Loucy (cell line): ENCODE measurements at regions not wholly inside any gene's neighbourhood (a gene's known extent, or its start where the extent isn't known, plus 50 kb on each side); places are given as distances from the start of the nearest gene placed in this dataset.

Experiments used
- H2AFZ ChIP-seq: fragments of 200-600 bp; sonication (generic); 2 replicates; pipeline ENCODE4 v1.6.0; 2016; ENCODE audit warnings: antibody characterized with exemption, mild to moderate bottlenecking, low read length, moderate library complexity
- H3F3A ChIP-seq: fragments of 200-600 bp; 2 replicates; pipeline ENCODE4 v1.6.0; 2016; ENCODE audit warnings: antibody characterized with exemption, low read depth, mild to moderate bottlenecking
- H3K27me3 ChIP-seq: fragments of 200-600 bp; sonication (generic); 2 replicates; pipeline ENCODE4 v1.6.1; 2014; ENCODE audit warnings: low read length, mild to moderate bottlenecking; ENCODE audit not compliant: insufficient read depth, poor library complexity, severe bottlenecking
- H3K36me3 ChIP-seq: fragments of 200-600 bp; sonication (generic); 2 replicates; pipeline ENCODE4 v1.6.1; 2016; ENCODE audit warnings: low read length; ENCODE audit not compliant: insufficient read depth
- H3K4me1 ChIP-seq: fragments of 200-600 bp; sonication (generic); 2 replicates; pipeline ENCODE4 v1.5.1; 2014; ENCODE audit warnings: low read length, mild to moderate bottlenecking; ENCODE audit not compliant: insufficient read depth, poor library complexity, severe bottlenecking
- H3K4me2 ChIP-seq: fragments of 200-600 bp; sonication (generic); 2 replicates; pipeline ENCODE4 v1.6.0; 2014; ENCODE audit warnings: antibody characterized with exemption, low read length, low read depth, mild to moderate bottlenecking; ENCODE audit not compliant: poor library complexity, severe bottlenecking
- H3K4me3 ChIP-seq: fragments of 200-600 bp; sonication (generic); 2 replicates; pipeline ENCODE4 v1.5.1; 2014; ENCODE audit warnings: low read length, mild to moderate bottlenecking, mixed read lengths; ENCODE audit not compliant: poor library complexity, severe bottlenecking
- H3K79me2 ChIP-seq: fragments of 200-600 bp; sonication (generic); 2 replicates; pipeline ENCODE4 v1.6.1; 2014; ENCODE audit warnings: low read length; ENCODE audit not compliant: insufficient read depth
- H3K9ac ChIP-seq: fragments of 200-600 bp; sonication (generic); 2 replicates; pipeline ENCODE4 v1.6.0; 2014; ENCODE audit warnings: mild to moderate bottlenecking, low read depth, low read length, moderate library complexity; ENCODE audit not compliant: poor library complexity, severe bottlenecking
- H3K9me2 ChIP-seq: fragments of 200-600 bp; sonication (generic); replicated peaks from 2 replicates; pipeline ENCODE4 v1.6.1; 2016; ENCODE audit warnings: low read depth, low read length, mixed read lengths
- H3K9me3 ChIP-seq: fragments of 200-600 bp; sonication (generic); 2 replicates; pipeline ENCODE4 v1.6.1; 2014; ENCODE audit warnings: mild to moderate bottlenecking, antibody characterized with exemption, low read length, low read depth; ENCODE audit not compliant: insufficient read depth
- H4K20me1 ChIP-seq: fragments of 200-600 bp; sonication (generic); 2 replicates; pipeline ENCODE4 v1.6.0; 2014; ENCODE audit warnings: antibody characterized with exemption, low read length, mild to moderate bottlenecking; ENCODE audit not compliant: insufficient read depth, poor library complexity, severe bottlenecking
- CTCF ChIP-seq: fragments of 200-600 bp; sonication (generic); conservative IDR thresholded peaks from 2 replicates; pipeline ENCODE4 v1.5.1; 2014; ENCODE audit warnings: mild to moderate bottlenecking, antibody characterized with exemption, low read length
- EZH2phosphoT487 ChIP-seq: fragments of 200-600 bp; IDR thresholded peaks from 2 replicates; pipeline ENCODE4 v1.6.1; 2018; ENCODE audit warnings: antibody characterized with exemption, mild to moderate bottlenecking, moderate library complexity, borderline replicate concordance

- Histone ChIP-seq H3K36me3 (no peaks in the 10 kb centered on the region), H3K4me2 (no peak overlapping the region), H3K9me3 (no peaks in the 10 kb centered on the region), H3K4me3 (no peak overlapping the region), H3K79me2 (no peaks in the 10 kb centered on the region), H3K4me1 (no peaks in the 10 kb centered on the region), H2AFZ (no peak overlapping the region), H3F3A (no peaks in the 10 kb centered on the region), H4K20me1 (no peaks in the 10 kb centered on the region), H3K9me2 (no peaks in the 10 kb centered on the region), H3K9ac (no peak overlapping the region), H3K27me3 (no peaks in the 10 kb centered on the region)
- no peak for TF ChIP-seq EZH2phosphoT487
- no peak for TF ChIP-seq CTCF
These were observed 139.0 kb upstream of the ETAA1 start for GRCh38 chr2:67258122-67258521.

GRCh38 chr2:67258831-67259230 is 138.3 kb upstream of the ETAA1 start:
- Histone ChIP-seq H3K9ac (no peak overlapping the region), H3K4me1 (no peaks in the 10 kb centered on the region), H3K4me2 (no peak overlapping the region), H4K20me1 (no peaks in the 10 kb centered on the region), H3K27me3 (no peaks in the 10 kb centered on the region), H3K9me3 (no peaks in the 10 kb centered on the region), H2AFZ (no peak overlapping the region), H3F3A (no peaks in the 10 kb centered on the region), H3K36me3 (no peaks in the 10 kb centered on the region), H3K9me2 (no peaks in the 10 kb centered on the region), H3K79me2 (no peaks in the 10 kb centered on the region), H3K4me3 (no peak overlapping the region)
- TF ChIP-seq CTCF (no peak), EZH2phosphoT487 (no peak)

- Histone ChIP-seq H3K79me2 (no peaks in the 10 kb centered on the region), H3K4me3 (no peak overlapping the region), H2AFZ (no peak overlapping the region), H3F3A (no peaks in the 10 kb centered on the region), H3K4me2 (no peak overlapping the region), H3K9ac (no peak overlapping the region), H3K27me3 (no peaks in the 10 kb centered on the region), H3K9me3 (no peaks in the 10 kb centered on the region), H4K20me1 (no peaks in the 10 kb centered on the region), H3K4me1 (no peaks in the 10 kb centered on the region), H3K9me2 (no peaks in the 10 kb centered on the region), H3K36me3 (no peaks in the 10 kb centered on the region)
- no peak for TF ChIP-seq CTCF
- TF ChIP-seq EZH2phosphoT487, result no peak
These were observed 137.4 kb upstream of the ETAA1 start for GRCh38 chr2:67259556-67260342.
